ENCODE measurements at regions not wholly inside any gene's neighbourhood (a gene's known extent, or its start where the extent isn't known, plus 50 kb on each side); places are given as distances from the start of the nearest gene placed in this dataset.

GRCh38 chr1:87785386-87785785, 456.7 kb downstream of the LMO4 start:
- TF ChIP-seq, protein P1, sequence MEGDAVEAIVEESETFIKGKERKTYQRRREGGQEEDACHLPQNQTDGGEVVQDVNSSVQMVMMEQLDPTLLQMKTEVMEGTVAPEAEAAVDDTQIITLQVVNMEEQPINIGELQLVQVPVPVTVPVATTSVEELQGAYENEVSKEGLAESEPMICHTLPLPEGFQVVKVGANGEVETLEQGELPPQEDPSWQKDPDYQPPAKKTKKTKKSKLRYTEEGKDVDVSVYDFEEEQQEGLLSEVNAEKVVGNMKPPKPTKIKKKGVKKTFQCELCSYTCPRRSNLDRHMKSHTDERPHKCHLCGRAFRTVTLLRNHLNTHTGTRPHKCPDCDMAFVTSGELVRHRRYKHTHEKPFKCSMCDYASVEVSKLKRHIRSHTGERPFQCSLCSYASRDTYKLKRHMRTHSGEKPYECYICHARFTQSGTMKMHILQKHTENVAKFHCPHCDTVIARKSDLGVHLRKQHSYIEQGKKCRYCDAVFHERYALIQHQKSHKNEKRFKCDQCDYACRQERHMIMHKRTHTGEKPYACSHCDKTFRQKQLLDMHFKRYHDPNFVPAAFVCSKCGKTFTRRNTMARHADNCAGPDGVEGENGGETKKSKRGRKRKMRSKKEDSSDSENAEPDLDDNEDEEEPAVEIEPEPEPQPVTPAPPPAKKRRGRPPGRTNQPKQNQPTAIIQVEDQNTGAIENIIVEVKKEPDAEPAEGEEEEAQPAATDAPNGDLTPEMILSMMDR (IDR thresholded peaks at IDR 0.05): no peak
- no peak for TF ChIP-seq SP1 (CRISPR knock-in tag; conservative IDR thresholded peaks at IDR 0.05)
- no peak for TF ChIP-seq PREB (CRISPR knock-in tag; IDR thresholded peaks at IDR 0.05; ENCODE audit: borderline replicate concordance)
- no peak for TF ChIP-seq MAX (CRISPR knock-in tag; IDR thresholded peaks at IDR 0.05)
- TF ChIP-seq CREB1 (CRISPR knock-in tag; IDR thresholded peaks at IDR 0.05): no peak
- TF ChIP-seq NFATC4 (CRISPR knock-in tag; IDR thresholded peaks at IDR 0.05): no peak
- no peak for TF ChIP-seq ZNF263 (CRISPR knock-in tag; IDR thresholded peaks at IDR 0.05; ENCODE audit: low read depth)
- no peak for TF ChIP-seq FOXP4 (CRISPR knock-in tag; IDR thresholded peaks at IDR 0.05)
- TF ChIP-seq ESRRA (CRISPR knock-in tag; IDR thresholded peaks at IDR 0.05; ENCODE audit: borderline replicate concordance): no peak
- no peak for TF ChIP-seq ZNF416 (CRISPR knock-in tag; IDR thresholded peaks at IDR 0.05)
